ENCODE measurements at regions not wholly inside any gene's neighbourhood (a gene's known extent, or its start where the extent isn't known, plus 50 kb on each side); places are given as distances from the start of the nearest gene placed in this dataset.

DNA sequence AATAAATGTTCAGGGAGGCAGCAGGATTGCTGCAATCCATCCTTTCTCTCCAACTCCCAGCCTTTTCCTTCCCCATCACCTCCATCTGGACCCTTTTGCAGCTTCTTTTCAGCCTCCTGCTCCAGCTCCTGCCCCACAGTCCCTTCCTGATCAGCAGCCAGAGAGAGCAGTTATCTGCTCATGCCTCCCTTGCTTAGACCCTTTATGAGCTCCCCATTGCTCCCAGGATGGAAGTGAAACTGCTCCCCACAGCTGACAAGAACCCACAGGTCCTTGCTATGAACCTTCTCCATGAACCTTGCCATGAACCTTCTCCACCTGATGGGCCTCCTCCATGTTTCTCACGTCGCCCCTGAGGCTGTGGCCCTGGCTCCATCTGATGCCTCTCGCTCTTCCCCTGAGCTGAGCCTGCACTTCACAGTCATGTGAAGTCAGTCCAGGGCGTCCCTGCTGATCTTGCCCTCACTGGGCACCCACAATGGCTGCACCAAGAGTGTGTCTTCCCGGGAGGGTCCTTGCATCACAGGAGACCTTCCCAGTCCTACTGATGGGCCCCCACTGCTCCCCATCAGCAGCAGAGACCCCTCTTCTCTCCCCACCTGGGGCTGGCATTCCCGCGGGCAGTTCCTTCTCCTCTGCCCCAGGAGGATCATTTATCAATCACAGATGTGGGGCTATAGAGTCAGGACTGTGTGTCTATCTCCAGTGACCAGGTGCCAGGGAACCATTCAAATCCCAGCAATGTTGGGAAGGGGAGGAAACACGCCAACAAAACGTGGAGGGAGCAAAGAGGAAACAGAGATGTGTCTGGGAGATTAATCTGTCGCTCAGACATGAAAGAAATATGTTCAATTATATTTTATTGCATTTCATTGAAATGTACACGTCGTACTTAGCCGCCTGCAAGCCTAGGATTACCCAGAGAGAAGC lies 73.1 kb downstream of the MATN1 start:
- peaks cover 9% of the 10 kb centered on the region for H3K27me3 ChIP-seq (ENCODE audit: insufficient read depth, low read length)
- no peak overlapping the region for H3K27ac ChIP-seq (ENCODE audit: low read depth, low read length)
- Mint-ChIP-seq H3K9me3 (ENCODE audit: unreplicated experiment) (no peaks in the 10 kb centered on the region), H3K27ac (ENCODE audit: unreplicated experiment) (no peak overlapping the region), H3K4me1 (ENCODE audit: low read depth, unreplicated experiment) (peaks cover 2% of the 10 kb centered on the region), H3K36me3 (ENCODE audit: low read depth, unreplicated experiment) (no peaks in the 10 kb centered on the region), H3K4me3 (ENCODE audit: unreplicated experiment) (no peak overlapping the region), H3K27me3 (ENCODE audit: low read depth, unreplicated experiment) (peaks cover 58% of the 10 kb centered on the region)
- no peak overlapping the region for H3K4me2 ChIP-seq (ENCODE audit: low read length)
- H4K20me1 ChIP-seq (ENCODE audit: insufficient read depth, low read length): no peaks in the 10 kb centered on the region
- no peaks in the 10 kb centered on the region for H3K9me3 ChIP-seq (ENCODE audit: insufficient read depth, low read depth, low read length)
- H3K36me3 ChIP-seq (ENCODE audit: insufficient read depth, low read length): no peaks in the 10 kb centered on the region
- no peak overlapping the region for H2AFZ ChIP-seq (ENCODE audit: low read depth, low read length)
- DNase-seq (ENCODE audit: low read depth): no peak
- H3K4me3 ChIP-seq (ENCODE audit: insufficient read depth, low read depth, low read length): no peak overlapping the region
- no peak overlapping the region for H3K9ac ChIP-seq (ENCODE audit: low read length)
- TF ChIP-seq, protein P1, sequence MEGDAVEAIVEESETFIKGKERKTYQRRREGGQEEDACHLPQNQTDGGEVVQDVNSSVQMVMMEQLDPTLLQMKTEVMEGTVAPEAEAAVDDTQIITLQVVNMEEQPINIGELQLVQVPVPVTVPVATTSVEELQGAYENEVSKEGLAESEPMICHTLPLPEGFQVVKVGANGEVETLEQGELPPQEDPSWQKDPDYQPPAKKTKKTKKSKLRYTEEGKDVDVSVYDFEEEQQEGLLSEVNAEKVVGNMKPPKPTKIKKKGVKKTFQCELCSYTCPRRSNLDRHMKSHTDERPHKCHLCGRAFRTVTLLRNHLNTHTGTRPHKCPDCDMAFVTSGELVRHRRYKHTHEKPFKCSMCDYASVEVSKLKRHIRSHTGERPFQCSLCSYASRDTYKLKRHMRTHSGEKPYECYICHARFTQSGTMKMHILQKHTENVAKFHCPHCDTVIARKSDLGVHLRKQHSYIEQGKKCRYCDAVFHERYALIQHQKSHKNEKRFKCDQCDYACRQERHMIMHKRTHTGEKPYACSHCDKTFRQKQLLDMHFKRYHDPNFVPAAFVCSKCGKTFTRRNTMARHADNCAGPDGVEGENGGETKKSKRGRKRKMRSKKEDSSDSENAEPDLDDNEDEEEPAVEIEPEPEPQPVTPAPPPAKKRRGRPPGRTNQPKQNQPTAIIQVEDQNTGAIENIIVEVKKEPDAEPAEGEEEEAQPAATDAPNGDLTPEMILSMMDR (IDR thresholded peaks at IDR 0.05; ENCODE audit: insufficient read depth, low read depth, low read length): no peak
- TF ChIP-seq EZH2 (IDR thresholded peaks at IDR 0.05; ENCODE audit: insufficient read depth, low read length): no peak
- FAIRE-seq: no peak
- no peaks in the 10 kb centered on the region for H3K79me2 ChIP-seq (ENCODE audit: insufficient read depth, low read length)
- H3K4me1 ChIP-seq (ENCODE audit: insufficient read depth, low read length): no peaks in the 10 kb centered on the region

GRCh38 chr1:30649321-30649991 lies 73.9 kb downstream of the MATN1 start:
- TF ChIP-seq, protein P1 (IDR thresholded peaks at IDR 0.05; ENCODE audit: insufficient read depth, low read depth, low read length): no peak
- TF ChIP-seq EZH2 (IDR thresholded peaks at IDR 0.05; ENCODE audit: insufficient read depth, low read length): no peak
- H3K27ac Mint-ChIP-seq (ENCODE audit: unreplicated experiment): no peak overlapping the region
- Histone ChIP-seq H4K20me1 (ENCODE audit: insufficient read depth, low read length) (no peaks in the 10 kb centered on the region), H3K27ac (ENCODE audit: low read depth, low read length) (no peak overlapping the region), H3K4me1 (ENCODE audit: insufficient read depth, low read length) (no peaks in the 10 kb centered on the region), H3K9me3 (ENCODE audit: insufficient read depth, low read depth, low read length) (no peaks in the 10 kb centered on the region), H3K4me3 (ENCODE audit: insufficient read depth, low read depth, low read length) (no peak overlapping the region), H3K36me3 (ENCODE audit: insufficient read depth, low read length) (no peaks in the 10 kb centered on the region), H3K27me3 (ENCODE audit: insufficient read depth, low read length) (peaks cover 11% of the 10 kb centered on the region), H3K79me2 (ENCODE audit: insufficient read depth, low read length) (no peaks in the 10 kb centered on the region), H3K9ac (ENCODE audit: low read length) (no peak overlapping the region), H3K4me2 (ENCODE audit: low read length) (no peak overlapping the region), H2AFZ (ENCODE audit: low read depth, low read length) (no peak overlapping the region)
- H3K36me3 Mint-ChIP-seq (ENCODE audit: low read depth, unreplicated experiment): no peaks in the 10 kb centered on the region
- no peak for DNase-seq (ENCODE audit: low read depth)
- no peak overlapping the region for H3K4me3 Mint-ChIP-seq (ENCODE audit: unreplicated experiment)
- H3K4me1 Mint-ChIP-seq (ENCODE audit: low read depth, unreplicated experiment): peaks cover 2% of the 10 kb centered on the region
- no peak for FAIRE-seq
- H3K9me3 Mint-ChIP-seq (ENCODE audit: unreplicated experiment): no peaks in the 10 kb centered on the region
- H3K27me3 Mint-ChIP-seq (ENCODE audit: low read depth, unreplicated experiment): peaks cover 58% of the 10 kb centered on the region
